ENCODE measurements at regions not wholly inside any gene's neighbourhood (a gene's known extent, or its start where the extent isn't known, plus 50 kb on each side); places are given as distances from the start of the nearest gene placed in this dataset.

GRCh38 chr20:23161968-23162696, 76.0 kb upstream of the CD93 start:
- TF ChIP-seq CTCF (IDR thresholded peaks at IDR 0.05; ENCODE audit: extremely low read depth in 1 of 2, insufficient read depth in 1 of 2, low read depth in 1 of 2, low read length in 2 of 2), result no peak
- peak; percentile 18 for TF ChIP-seq FOS (IDR thresholded peaks at IDR 0.05; ENCODE audit: borderline replicate concordance, insufficient read depth, low read length)
- TF ChIP-seq POLR2A (IDR thresholded peaks at IDR 0.05; ENCODE audit: low read depth, low read length), result no peak
- no peak for TF ChIP-seq EZH2 (IDR thresholded peaks at IDR 0.05; ENCODE audit: borderline replicate concordance, low read depth, low read length, severe bottlenecking)
- TF ChIP-seq MYC (IDR thresholded peaks at IDR 0.05; ENCODE audit: low read depth, low read length), result peak; percentile 53
- no peak for TF ChIP-seq JUN (IDR thresholded peaks at IDR 0.05; ENCODE audit: borderline replicate concordance, insufficient read depth, insufficient read length, low read depth)
- TF ChIP-seq POLR2AphosphoS5 (IDR thresholded peaks at IDR 0.05; ENCODE audit: insufficient read depth, low read depth, low read length), result peak; percentile 42

All from endothelial cell of umbilical vein (primary cell).